Thyroid gland (tissue), 4 donors: ENCODE measurements at regions not wholly inside any gene's neighbourhood (a gene's known extent, or its start where the extent isn't known, plus 50 kb on each side); places are given as distances from the start of the nearest gene placed in this dataset.

Experiments
- CTCF ChIP-seq, 6 experiments: fragments of 200-600 bp in 3 of 6; fragments of 450-650 bp in 3 of 6; sonication (generic) in 3 of 6; IDR thresholded peaks; one replicate each; pipeline ENCODE4 v1.5.1; 2016 to 2019; ENCODE audit warnings: antibody characterized with exemption in 6 of 6, mild to moderate bottlenecking in 2 of 6, inconsistent platforms in 1 of 6, moderate library complexity in 1 of 6
- POLR2A ChIP-seq, 2 donors: fragments of 450-650 bp; IDR thresholded peaks; one replicate each; pipeline ENCODE4 v1.6.1; 2017; ENCODE audit warnings: antibody characterized with exemption in 2 of 2, mild to moderate bottlenecking in 2 of 2, moderate library complexity in 1 of 2

GRCh38 chr3:160124224-160124623 lies 101.0 kb upstream of the C3orf80 start:
- TF ChIP-seq CTCF (IDR thresholded peaks at IDR 0.05) (no peak), POLR2A (IDR thresholded peaks at IDR 0.05) (no peak)
